ENCODE measurements at regions not wholly inside any gene's neighbourhood (a gene's known extent, or its start where the extent isn't known, plus 50 kb on each side); places are given as distances from the start of the nearest gene placed in this dataset.

- peaks cover 7% of the 10 kb centered on the region in 2 donors for H3K4me1 Mint-ChIP-seq
- H3K27me3 Mint-ChIP-seq = peaks cover 0 to 9% of the 10 kb centered on the region in 2 donors
- no peak overlapping the region for H3K27ac Mint-ChIP-seq
- peaks cover 0 to 8% of the 10 kb centered on the region in 2 donors for H3K9me3 Mint-ChIP-seq
- ATAC-seq (replicated peaks) (no peak), DNase-seq (no peak)
- H3K4me3 Mint-ChIP-seq = no peak overlapping the region
- H3K36me3 Mint-ChIP-seq = peaks cover 0 to 9% of the 10 kb centered on the region in 2 donors
Measured at GRCh38 chr2:180324182-180324581, 317.1 kb upstream of the CWC22 start.

- Mint-ChIP-seq H3K9me3 (peaks cover 0 to 6% of the 10 kb centered on the region in 2 donors), H3K36me3 (peaks cover 0 to 9% of the 10 kb centered on the region in 2 donors), H3K27me3 (peaks cover 0 to 9% of the 10 kb centered on the region in 2 donors), H3K4me1 (peaks cover 7% of the 10 kb centered on the region in 2 donors), H3K27ac (no peak overlapping the region), H3K4me3 (no peak overlapping the region)
- ATAC-seq (replicated peaks) = no peak
- no peak for DNase-seq
Measured at GRCh38 chr2:180322781-180323180, 315.7 kb upstream of the CWC22 start.

- Mint-ChIP-seq H3K9me3 (peaks cover 0 to 3% of the 10 kb centered on the region in 2 donors), H3K4me3 (no peak overlapping the region), H3K36me3 (peaks cover 0 to 9% of the 10 kb centered on the region in 2 donors), H3K27ac (no peak overlapping the region), H3K4me1 (peaks cover 7% of the 10 kb centered on the region in 2 donors), H3K27me3 (no peaks in the 10 kb centered on the region)
- DNase-seq = peak; percentile 1
- ATAC-seq (replicated peaks) = peak; percentile 78 to 93
Measured at GRCh38 chr2:180319586-180320405, 312.7 kb upstream of the CWC22 start.

- H3K9me3 Mint-ChIP-seq = peaks cover 0 to 4% of the 10 kb centered on the region in 2 donors
- ATAC-seq (replicated peaks) (no peak), DNase-seq (no peak)
- H3K4me3 Mint-ChIP-seq = no peak overlapping the region
- H3K27me3 Mint-ChIP-seq = no peaks in the 10 kb centered on the region
- no peaks in the 10 kb centered on the region for H3K36me3 Mint-ChIP-seq
- H3K27ac Mint-ChIP-seq = no peak overlapping the region
- no peaks in the 10 kb centered on the region for H3K4me1 Mint-ChIP-seq
Measured at GRCh38 chr2:180314086-180314485, 307.0 kb upstream of the CWC22 start.

GRCh38 chr2:180312542-180312941, 305.4 kb upstream of the CWC22 start:
- no peak for ATAC-seq (replicated peaks)
- Mint-ChIP-seq H3K4me1 (no peaks in the 10 kb centered on the region), H3K4me3 (no peak overlapping the region), H3K27me3 (no peaks in the 10 kb centered on the region), H3K36me3 (no peaks in the 10 kb centered on the region), H3K9me3 (peaks cover 0 to 4% of the 10 kb centered on the region in 2 donors), H3K27ac (no peak overlapping the region)
- DNase-seq = no peak

GRCh38 chr2:180307096-180307495, 300.0 kb upstream of the CWC22 start:
- H3K4me1 Mint-ChIP-seq = no peaks in the 10 kb centered on the region
- H3K27me3 Mint-ChIP-seq = no peaks in the 10 kb centered on the region
- H3K27ac Mint-ChIP-seq = no peak overlapping the region
- no peak for DNase-seq
- no peaks in the 10 kb centered on the region for H3K36me3 Mint-ChIP-seq
- no peaks in the 10 kb centered on the region for H3K9me3 Mint-ChIP-seq
- no peak overlapping the region for H3K4me3 Mint-ChIP-seq
- no peak for ATAC-seq (replicated peaks)

GRCh38 chr2:180306346-180306745, 299.2 kb upstream of the CWC22 start:
- ATAC-seq (replicated peaks) = no peak
- H3K27ac Mint-ChIP-seq = no peak overlapping the region
- no peak for DNase-seq
- no peaks in the 10 kb centered on the region for H3K27me3 Mint-ChIP-seq
- H3K9me3 Mint-ChIP-seq = peaks cover 0 to 3% of the 10 kb centered on the region in 2 donors
- H3K4me3 Mint-ChIP-seq = no peak overlapping the region
- H3K36me3 Mint-ChIP-seq = no peaks in the 10 kb centered on the region
- no peaks in the 10 kb centered on the region for H3K4me1 Mint-ChIP-seq

- no peaks in the 10 kb centered on the region for H3K36me3 Mint-ChIP-seq
- DNase-seq (no peak), ATAC-seq (replicated peaks) (no peak)
- peaks cover 0 to 3% of the 10 kb centered on the region in 2 donors for H3K4me1 Mint-ChIP-seq
- H3K27ac Mint-ChIP-seq = no peak overlapping the region
- H3K4me3 Mint-ChIP-seq = no peak overlapping the region
- peaks cover 7 to 11% of the 10 kb centered on the region in 2 donors for H3K9me3 Mint-ChIP-seq
- H3K27me3 Mint-ChIP-seq = no peaks in the 10 kb centered on the region
Measured at GRCh38 chr2:180291552-180292421, 284.7 kb upstream of the CWC22 start.

GRCh38 chr2:180291060-180291459, 284.0 kb upstream of the CWC22 start:
- peaks cover 7 to 11% of the 10 kb centered on the region in 2 donors for H3K9me3 Mint-ChIP-seq
- H3K36me3 Mint-ChIP-seq = no peaks in the 10 kb centered on the region
- no peak overlapping the region for H3K27ac Mint-ChIP-seq
- peaks cover 0 to 3% of the 10 kb centered on the region in 2 donors for H3K4me1 Mint-ChIP-seq
- no peaks in the 10 kb centered on the region for H3K27me3 Mint-ChIP-seq
- no peak for DNase-seq
- no peak overlapping the region for H3K4me3 Mint-ChIP-seq
- no peak for ATAC-seq (replicated peaks)

- no peaks in the 10 kb centered on the region for H3K36me3 Mint-ChIP-seq
- no peak overlapping the region for H3K27ac Mint-ChIP-seq
- no peak overlapping the region for H3K4me3 Mint-ChIP-seq
- ATAC-seq (replicated peaks) = no peak
- peaks cover 0 to 3% of the 10 kb centered on the region in 2 donors for H3K4me1 Mint-ChIP-seq
- peaks cover 0 to 4% of the 10 kb centered on the region in 2 donors for H3K27me3 Mint-ChIP-seq
- peaks cover 5 to 11% of the 10 kb centered on the region in 2 donors for H3K9me3 Mint-ChIP-seq
- DNase-seq = no peak
Measured at GRCh38 chr2:180289627-180290026, 282.5 kb upstream of the CWC22 start.

GRCh38 chr2:180279581-180279980, 272.5 kb upstream of the CWC22 start:
- peaks cover 0 to 5% of the 10 kb centered on the region in 2 donors for H3K9me3 Mint-ChIP-seq
- DNase-seq = no peak
- no peaks in the 10 kb centered on the region for H3K4me1 Mint-ChIP-seq

GRCh38 chr2:180276733-180277132, 269.6 kb upstream of the CWC22 start:
- Mint-ChIP-seq H3K36me3 (no peaks in the 10 kb centered on the region), H3K27me3 (no peaks in the 10 kb centered on the region), H3K27ac (no peak overlapping the region), H3K4me3 (no peak overlapping the region), H3K9me3 (peaks cover 4 to 9% of the 10 kb centered on the region in 2 donors), H3K4me1 (no peaks in the 10 kb centered on the region)
- DNase-seq (no peak), ATAC-seq (replicated peaks) (no peak)

More at GRCh38 chr2:180279581-180279980, 272.5 kb upstream of the CWC22 start:
- no peaks in the 10 kb centered on the region for H3K36me3 Mint-ChIP-seq
- no peak for ATAC-seq (replicated peaks)
- no peak overlapping the region for H3K27ac Mint-ChIP-seq
- no peak overlapping the region for H3K4me3 Mint-ChIP-seq
- H3K27me3 Mint-ChIP-seq = no peaks in the 10 kb centered on the region

- peaks cover 3 to 21% of the 10 kb centered on the region in 2 donors for H3K9me3 Mint-ChIP-seq
- H3K27ac Mint-ChIP-seq = no peak overlapping the region
- no peaks in the 10 kb centered on the region for H3K4me1 Mint-ChIP-seq
- ATAC-seq (replicated peaks) = no peak
- DNase-seq = no peak
- H3K4me3 Mint-ChIP-seq = no peak overlapping the region
- H3K36me3 Mint-ChIP-seq = no peaks in the 10 kb centered on the region
- no peaks in the 10 kb centered on the region for H3K27me3 Mint-ChIP-seq
Measured at GRCh38 chr2:180268006-180268405, 260.9 kb upstream of the CWC22 start.

GRCh38 chr2:180261976-180262375, 254.9 kb upstream of the CWC22 start:
- Mint-ChIP-seq H3K4me3 (no peak overlapping the region), H3K36me3 (no peaks in the 10 kb centered on the region), H3K9me3 (peaks cover 0 to 7% of the 10 kb centered on the region in 2 donors), H3K4me1 (peaks cover 0 to 2% of the 10 kb centered on the region in 2 donors), H3K27ac (no peak overlapping the region), H3K27me3 (no peaks in the 10 kb centered on the region)
- no peak for DNase-seq
- ATAC-seq (replicated peaks) = no peak

Data from stimulated activated naive B cell treated with anti-CD40 and anti-IgM and Interleukin-4, amounts not matched to agents 10 μg/mL and 1 μg/mL and 100 μg/mL, for 72 hours (primary cell).